HG03575 (cell line): ENCODE measurements at regions not wholly inside any gene's neighbourhood (a gene's known extent, or its start where the extent isn't known, plus 50 kb on each side); places are given as distances from the start of the nearest gene placed in this dataset.

ENCODE experiments used
- ATAC-seq: cut with Tn5 transposase; IDR thresholded peaks from one replicate; pipeline ENCODE4 v1.9.1; 2021; ENCODE audit not compliant: unreplicated experiment, insufficient number of reproducible peaks, low FRiP score; ENCODE audit errors: extremely low read depth

GRCh38 chr10:62616885-62617590, 187.5 kb upstream of the ADO start:
- ATAC-seq = no peak

- ATAC-seq = no peak
These were observed 186.9 kb upstream of the ADO start for GRCh38 chr10:62617652-62618051.

DNA sequence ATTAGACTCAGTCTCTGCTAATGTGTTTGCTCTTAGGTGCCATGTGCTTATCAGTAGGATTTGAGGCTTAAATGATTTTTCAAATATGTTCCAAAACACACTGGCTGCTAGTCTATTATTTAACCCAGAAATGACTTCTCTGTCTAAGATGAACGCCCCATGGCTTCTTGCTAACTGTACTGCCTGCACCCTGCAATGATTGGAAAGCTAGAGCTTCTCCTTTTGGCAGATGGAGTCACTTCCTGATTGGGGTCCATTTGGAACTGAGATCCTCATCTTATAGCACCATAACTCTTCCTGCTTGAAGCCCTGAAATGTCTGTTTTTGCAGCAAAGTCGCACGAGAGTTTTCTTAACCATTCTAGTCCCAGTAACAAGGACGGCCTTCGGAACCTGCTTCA, 186.5 kb upstream of the ADO start:
- ATAC-seq = no peak

- ATAC-seq = no peak
These were observed 185.7 kb upstream of the ADO start for GRCh38 chr10:62618576-62619412.

- no peak for ATAC-seq
These were observed 185.1 kb upstream of the ADO start for GRCh38 chr10:62619413-62619738.

DNA sequence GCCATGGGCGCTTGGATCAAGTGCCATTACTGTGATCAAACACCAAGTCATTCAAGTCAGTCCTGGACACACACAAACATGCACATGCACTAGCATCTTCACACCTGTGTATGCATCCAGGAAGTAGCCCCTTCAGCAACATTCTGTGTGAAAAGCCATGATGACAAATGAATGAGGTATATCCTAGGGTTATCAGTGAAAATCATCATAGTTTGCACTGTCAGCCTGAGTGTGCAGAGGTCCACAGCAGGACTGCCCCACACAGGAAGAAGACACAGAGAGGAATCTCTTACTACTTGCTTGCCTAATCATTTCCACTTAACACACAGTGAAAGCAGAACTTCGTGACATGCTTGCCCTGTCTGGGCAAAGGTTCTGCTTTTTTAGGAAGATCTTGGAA, 184.0 kb upstream of the ADO start:
- ATAC-seq = no peak

- no peak for ATAC-seq
These were observed 181.3 kb upstream of the ADO start for GRCh38 chr10:62623223-62623622.

- no peak for ATAC-seq
These were observed 179.0 kb upstream of the ADO start for GRCh38 chr10:62625484-62625883.

DNA sequence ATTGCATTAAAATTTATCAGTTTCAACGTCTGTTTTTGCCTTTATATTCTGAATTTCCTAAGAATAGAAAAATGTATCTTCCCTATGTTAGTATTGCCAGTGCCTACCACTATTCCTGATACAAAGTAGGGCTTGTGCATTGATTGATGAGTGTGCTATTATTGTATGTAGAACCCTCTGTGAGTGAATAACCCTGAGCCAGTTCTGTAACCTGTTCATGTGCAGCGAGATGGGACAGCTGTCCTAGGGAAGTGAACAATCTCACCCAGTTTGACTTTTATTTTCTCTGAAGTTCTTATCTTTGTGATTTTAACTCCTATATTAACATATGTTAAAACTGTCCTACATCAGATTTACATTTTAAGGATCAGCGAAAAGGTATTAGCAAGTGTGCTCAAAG, 178.4 kb upstream of the ADO start:
- no peak for ATAC-seq

DNA sequence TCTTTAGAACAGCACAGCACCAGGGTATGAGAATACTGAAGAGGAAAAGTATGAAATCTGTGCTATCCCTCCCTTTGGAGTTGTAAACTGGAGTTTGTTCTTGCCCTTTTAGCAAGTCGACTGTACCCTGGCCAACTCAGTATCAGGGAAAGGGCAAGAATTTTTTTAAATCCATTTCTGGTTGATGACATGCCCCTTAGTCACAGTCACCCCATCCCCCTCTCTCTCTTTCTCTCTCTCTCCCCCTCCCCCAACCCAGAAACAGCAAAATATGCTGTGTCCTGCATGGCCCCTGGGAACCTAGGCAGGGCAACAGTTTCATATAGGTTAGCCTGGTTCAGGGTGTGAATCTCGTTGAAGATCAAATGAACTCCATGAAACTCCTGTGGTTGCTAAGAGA, 177.7 kb upstream of the ADO start:
- ATAC-seq = no peak

- no peak for ATAC-seq
These were observed 176.5 kb upstream of the ADO start for GRCh38 chr10:62627983-62628382.

DNA sequence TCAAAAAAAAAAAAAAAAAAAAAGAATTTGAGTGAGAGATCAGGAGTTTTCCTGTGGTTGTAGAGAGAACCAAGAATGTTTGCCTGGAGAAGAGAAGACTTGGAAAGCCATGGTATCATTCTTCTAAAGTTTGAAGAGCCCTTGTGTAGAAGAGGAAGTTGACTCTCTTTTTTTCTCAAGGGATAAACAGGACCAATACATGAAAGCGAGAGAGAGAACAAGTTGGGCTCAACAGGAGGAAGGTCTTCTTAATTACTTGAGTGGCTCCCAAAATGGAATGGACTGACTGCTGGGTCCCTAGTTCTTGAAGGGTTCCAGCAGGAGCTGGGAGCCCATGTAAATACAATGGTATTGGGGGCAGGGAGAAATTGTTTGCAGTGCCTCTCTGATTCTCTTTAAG, 173.3 kb upstream of the ADO start:
- no peak for ATAC-seq

DNA sequence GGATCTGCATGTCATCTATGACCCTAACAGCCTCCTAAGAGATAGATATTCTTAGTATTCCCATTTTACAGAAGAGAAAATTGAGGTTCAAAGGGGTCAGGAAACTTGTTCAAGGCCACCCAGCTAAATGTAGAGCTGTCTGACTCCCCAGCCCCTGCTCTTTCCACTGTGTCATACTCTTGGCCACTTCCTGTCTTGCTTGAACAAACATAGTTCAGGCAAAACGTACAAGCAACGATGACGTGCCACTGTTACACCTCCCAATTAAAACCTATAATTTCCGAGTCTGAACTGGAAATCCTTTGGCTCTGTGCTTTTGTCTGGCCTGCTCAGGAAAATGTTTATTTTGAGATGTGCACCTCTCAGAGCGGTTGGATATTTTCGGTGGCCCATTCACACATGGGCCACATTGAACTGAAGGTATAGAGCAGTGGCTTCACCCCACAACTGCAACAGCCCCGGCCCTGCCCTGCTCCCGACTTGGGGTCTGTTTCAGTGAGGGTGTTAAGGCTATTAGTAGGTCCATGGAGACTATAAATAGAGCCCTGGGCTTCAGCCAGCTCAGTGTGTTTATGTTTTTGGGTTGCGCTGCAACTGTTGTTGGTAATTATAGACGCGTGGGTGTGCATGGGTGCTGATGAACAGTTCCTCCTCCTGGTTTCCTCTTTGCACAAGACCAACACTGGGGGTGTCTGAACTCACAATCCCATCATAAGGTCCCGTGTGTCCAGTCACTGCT, 172.3 kb upstream of the ADO start:
- peak; percentile 51 for ATAC-seq

GRCh38 chr10:62633976-62634375, 170.5 kb upstream of the ADO start:
- ATAC-seq = no peak

DNA sequence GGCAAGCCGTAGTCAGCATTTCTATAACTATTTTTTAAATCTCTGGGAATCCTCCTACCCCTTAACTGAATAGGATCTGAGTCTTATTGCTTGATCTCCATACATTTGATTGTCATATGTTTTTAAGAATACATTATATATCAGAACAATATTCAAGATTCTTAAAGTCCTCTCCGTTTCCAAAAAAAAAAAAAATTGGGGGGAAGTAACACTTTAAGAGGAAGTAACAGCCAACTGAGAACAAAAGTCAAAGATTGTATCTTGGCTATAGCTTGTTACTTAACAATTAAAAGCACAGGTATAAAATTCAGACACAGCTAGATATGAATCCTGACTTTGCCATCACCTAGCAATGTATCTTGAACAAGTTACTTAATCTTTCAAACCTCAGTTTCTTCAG, 169.9 kb upstream of the ADO start:
- no peak for ATAC-seq

GRCh38 chr10:62635127-62635526, 169.4 kb upstream of the ADO start:
- no peak for ATAC-seq

- no peak for ATAC-seq
These were observed 167.7 kb upstream of the ADO start for GRCh38 chr10:62636825-62637248.

GRCh38 chr10:62637249-62638061, 167.1 kb upstream of the ADO start:
- ATAC-seq = peak; percentile 29

GRCh38 chr10:62638062-62638477, 166.4 kb upstream of the ADO start:
- peak; percentile 27 for ATAC-seq
